ENCODE measurements at regions not wholly inside any gene's neighbourhood (a gene's known extent, or its start where the extent isn't known, plus 50 kb on each side); places are given as distances from the start of the nearest gene placed in this dataset.

GRCh38 chr12:93078059-93078458 is 149.0 kb upstream of the EEA1 start:
- no peak for TF ChIP-seq EZH2 (IDR thresholded peaks at IDR 0.05)
- TF ChIP-seq POLR2AphosphoS5 (IDR thresholded peaks at IDR 0.05; ENCODE audit: borderline replicate concordance, low read depth, low read length): no peak
